ENCODE measurements at regions not wholly inside any gene's neighbourhood (a gene's known extent, or its start where the extent isn't known, plus 50 kb on each side); places are given as distances from the start of the nearest gene placed in this dataset.

- DNase-seq (ENCODE audit: low read depth) = no peak
Observed at GRCh38 chr9:20117482-20117881, 328.6 kb upstream of the SLC24A2 start.

DNA sequence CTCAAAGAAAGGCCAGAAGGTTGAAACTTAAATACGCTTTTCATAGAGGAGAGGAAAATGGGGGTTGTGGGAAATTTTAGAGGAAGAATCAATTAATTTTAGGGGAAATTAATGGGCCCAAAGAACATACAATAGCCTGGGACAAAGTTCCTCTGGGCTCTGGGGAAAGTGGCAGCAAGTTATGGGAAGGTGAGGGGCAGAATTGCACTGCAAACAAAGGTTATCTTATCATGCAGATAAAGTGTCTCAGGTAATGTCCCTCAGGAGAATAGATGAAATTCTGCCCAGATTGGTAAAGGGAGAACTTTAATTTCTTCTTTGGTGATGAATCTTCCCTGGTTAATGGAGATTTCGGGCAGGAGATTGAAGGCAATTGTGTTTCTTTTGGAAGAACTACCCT, 326.1 kb upstream of the SLC24A2 start:
- DNase-seq (ENCODE audit: low read depth) = no peak

- DNase-seq (ENCODE audit: low read depth) = no peak
Observed at GRCh38 chr9:20112205-20112783, 323.5 kb upstream of the SLC24A2 start.

- DNase-seq (ENCODE audit: low read depth) = no peak
Observed at GRCh38 chr9:20111173-20111843, 322.5 kb upstream of the SLC24A2 start.

- no peak for DNase-seq (ENCODE audit: low read depth)
Observed at GRCh38 chr9:20095430-20096092, 306.7 kb upstream of the SLC24A2 start.

- no peak for DNase-seq (ENCODE audit: low read depth)
Observed at GRCh38 chr9:20092561-20092960, 303.7 kb upstream of the SLC24A2 start.

- DNase-seq (ENCODE audit: low read depth) = no peak
Observed at GRCh38 chr9:20087481-20087880, 298.6 kb upstream of the SLC24A2 start.

GRCh38 chr9:20085842-20086241, 297.0 kb upstream of the SLC24A2 start:
- no peak for DNase-seq (ENCODE audit: low read depth)

- no peak for DNase-seq (ENCODE audit: low read depth)
Observed at GRCh38 chr9:20084125-20084524, 295.3 kb upstream of the SLC24A2 start.

DNA sequence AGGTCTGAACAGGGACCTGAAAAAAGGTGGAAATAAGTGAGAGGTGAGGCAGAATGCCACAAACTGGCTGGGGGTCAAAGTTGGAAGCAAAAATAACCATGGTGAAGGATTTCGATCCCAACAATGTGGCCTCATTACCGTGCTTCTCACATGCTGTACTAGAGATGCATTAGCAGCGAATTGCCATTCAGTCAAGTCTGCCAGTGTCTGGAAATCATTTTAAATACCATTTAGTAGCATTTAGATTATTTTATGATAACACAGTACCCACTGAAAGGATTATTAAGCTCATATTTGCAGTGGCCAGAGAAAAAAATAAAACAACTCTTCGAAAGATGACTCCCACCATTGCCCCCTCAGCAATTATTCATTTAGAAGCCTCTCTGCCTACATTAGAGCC, 294.6 kb upstream of the SLC24A2 start:
- no peak for DNase-seq (ENCODE audit: low read depth)

DNA sequence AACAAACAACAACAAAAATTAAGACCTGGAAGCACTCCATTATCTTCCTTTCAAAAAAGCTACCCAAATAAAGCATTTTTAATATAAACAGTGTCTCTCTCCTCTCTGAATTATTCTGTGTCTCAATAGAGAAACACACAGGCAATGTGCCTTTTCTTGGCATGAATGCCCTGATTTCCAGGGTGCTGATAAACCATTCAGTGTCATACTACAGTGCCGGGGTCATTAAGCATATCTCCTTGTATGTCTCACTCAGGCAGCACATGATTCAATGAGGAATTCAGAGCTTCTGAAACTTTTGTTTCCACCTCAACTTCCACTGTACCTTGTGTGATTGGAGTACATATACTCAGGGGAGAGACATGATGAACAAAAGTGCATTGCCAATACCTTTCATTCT, 294.0 kb upstream of the SLC24A2 start:
- no peak for DNase-seq (ENCODE audit: low read depth)

DNA sequence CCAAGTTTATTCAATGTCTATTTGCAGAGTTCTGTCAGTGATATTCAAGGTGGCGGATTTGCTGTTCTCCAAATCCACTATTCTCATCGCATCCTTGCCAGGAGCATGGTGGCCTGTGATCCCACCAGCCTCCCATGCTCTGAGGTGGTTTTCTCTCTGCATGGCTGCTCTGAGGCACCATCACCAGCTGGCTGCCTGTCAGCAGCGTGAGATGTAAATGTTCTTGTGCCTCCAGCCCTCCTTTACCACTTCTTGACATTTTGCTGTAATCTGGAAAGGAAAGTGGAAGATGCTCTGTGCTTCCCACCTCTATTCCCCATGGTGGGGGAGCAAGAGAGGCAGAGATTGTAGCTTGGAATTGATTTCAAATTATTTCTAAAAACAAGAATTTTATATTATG, 293.6 kb upstream of the SLC24A2 start:
- no peak for DNase-seq (ENCODE audit: low read depth)

DNA sequence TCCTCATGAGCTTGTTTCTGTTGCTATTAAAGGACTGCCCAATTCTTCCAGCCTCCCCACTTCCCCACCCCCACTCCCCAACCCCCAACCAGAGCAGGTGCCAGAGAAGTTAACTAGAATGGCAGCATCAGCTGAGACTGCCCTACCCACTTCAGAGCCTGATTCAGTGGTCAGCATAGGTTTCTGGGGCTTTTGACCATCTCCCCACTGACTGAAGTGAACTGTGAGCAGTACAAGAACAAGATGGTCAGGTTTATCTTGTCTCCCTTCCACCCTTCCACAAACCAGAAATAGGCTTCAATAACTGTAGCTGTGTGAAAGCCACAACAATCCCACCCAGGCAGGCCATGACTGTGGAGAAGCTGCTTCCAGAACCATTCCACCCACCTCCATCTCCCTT, 289.4 kb upstream of the SLC24A2 start:
- no peak for DNase-seq (ENCODE audit: low read depth)

DNA sequence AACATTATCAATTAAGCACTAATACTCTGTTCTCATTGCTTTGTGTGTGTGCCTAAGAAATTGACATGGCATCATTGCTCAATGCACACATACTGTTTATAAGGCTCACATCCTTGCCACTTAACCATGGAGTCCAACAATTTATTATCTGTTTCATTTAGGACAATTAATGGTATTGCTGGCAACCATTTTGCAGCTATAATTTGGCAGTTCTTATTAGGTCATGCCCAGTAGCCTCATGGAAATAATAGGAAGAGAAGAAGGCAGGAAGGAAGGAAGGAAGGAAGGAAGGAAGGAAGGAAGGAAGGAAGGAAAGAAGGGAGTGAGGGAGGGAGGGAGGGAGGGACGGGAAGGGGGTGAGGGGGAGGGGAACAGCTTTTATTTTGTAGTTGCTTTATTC, 285.5 kb upstream of the SLC24A2 start:
- no peak for DNase-seq (ENCODE audit: low read depth)

DNA sequence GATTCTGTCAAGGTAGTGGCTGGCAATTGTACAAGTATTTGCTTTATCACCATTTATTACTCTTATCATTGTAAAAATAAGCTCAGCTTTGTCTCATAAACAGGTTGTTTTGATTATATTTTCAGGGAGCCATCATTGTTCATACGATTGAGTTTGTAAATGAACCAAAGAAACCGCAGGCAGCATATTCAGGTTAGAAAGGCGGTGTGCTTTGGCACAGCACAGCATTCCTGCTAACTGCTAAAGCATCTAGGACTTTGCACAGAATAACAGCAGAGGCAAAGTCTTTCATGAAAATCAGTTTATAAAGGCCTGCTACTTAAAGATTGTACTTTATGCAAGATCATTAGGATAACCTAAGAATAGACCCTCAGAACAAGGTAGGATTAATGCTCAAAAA, 281.5 kb upstream of the SLC24A2 start:
- DNase-seq (ENCODE audit: low read depth) = no peak

DNA sequence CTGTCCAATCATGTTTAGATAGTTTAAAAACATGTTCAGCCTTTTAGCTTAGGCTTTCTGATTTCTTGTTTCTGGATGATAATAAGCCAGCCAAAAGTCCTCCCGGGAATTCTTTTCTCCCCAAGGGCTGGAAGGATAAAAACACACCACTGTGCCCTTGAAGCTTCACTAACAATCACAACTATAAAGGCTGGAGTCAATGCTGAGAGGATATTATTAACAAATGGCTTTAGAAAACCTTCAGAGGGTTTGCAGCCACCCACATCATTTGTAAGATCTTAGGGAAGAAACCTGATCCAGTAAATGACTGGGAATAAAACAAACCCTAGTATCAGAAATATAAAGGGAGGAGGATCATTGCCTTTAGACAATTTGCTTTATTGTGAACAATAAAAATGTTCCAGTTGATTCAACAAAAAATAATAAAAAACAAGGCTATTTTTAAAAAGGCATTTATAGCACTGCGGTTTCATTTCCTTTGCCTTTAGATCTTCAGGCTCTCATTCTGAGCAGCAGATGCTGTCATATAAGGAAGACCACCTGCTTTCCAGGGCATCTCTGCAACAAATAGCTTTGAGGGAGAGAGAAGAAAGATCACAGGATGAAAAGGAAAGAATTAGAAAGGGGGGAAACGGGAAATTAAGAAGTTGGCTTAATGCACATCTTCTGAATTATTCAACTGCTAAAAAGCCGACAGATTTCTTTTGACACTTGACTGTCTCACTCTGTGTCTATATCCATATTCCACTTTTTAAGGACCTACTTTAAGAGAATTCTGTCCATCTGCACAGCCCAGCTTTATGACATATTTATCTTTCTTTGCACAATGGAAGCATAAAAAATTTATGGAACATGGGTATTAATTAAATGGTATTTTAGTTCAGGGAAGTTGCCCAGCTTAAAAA, 277.2 kb upstream of the SLC24A2 start:
- DNase-seq (ENCODE audit: low read depth) = no peak

DNA sequence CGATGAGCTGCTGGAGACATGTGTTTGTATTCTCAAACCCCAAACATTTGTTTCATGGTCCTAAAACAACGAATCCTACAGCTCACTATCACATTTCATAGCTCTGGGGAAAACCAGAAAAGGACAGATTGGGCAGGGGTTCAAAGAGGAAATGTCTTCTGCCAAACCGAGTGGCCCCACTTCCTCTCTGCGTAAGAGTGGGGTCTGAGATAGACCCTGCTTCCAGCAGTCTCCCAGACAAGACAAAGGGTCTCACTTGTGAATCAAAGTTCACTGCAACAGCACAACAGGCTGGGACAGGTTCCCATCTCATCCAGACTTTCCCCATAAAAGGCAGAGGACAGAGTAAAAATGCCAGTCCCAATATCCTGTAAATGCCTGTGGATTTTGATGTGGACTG, 276.2 kb upstream of the SLC24A2 start:
- no peak for DNase-seq (ENCODE audit: low read depth)

DNA sequence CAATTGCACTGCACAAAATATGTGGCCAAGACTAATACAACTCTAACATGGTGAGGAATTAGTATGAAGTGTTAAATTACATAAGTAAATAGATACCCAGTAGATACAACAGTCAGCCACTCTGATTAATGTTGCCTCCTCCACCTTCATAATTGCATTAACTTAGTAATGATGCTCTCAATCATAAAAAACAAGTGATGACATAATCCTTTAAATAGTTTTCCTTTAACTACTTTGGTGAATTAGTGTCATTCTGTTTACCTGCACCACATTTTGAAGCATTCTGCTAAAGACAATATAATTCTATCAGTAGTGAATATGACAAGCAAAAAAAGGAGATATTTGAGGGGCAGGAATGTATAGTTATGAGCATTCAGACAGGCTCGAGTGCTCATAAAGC, 265.9 kb upstream of the SLC24A2 start:
- no peak for DNase-seq (ENCODE audit: low read depth)

DNA sequence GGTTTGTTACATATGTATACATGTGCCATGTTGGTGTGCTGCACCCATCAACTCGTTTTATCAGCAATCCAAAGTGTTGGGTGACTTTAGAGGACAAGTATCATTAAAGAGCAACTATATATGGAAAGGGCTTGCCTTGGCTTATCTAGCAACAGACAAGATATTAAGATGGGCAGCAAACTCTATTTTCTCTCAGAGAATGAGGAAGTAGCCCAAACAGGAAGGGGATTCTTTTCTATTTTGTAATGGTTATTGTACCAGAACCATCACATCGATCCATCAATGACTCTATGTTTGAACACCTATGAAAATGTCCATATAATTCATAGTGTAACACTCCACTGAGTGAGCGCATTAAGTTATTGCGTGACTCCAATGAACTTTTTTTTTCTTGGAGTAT, 260.1 kb upstream of the SLC24A2 start:
- no peak for DNase-seq (ENCODE audit: low read depth)

- DNase-seq (ENCODE audit: low read depth) = no peak
Observed at GRCh38 chr9:20048437-20048836, 259.6 kb upstream of the SLC24A2 start.

GRCh38 chr9:20044686-20045085, 255.8 kb upstream of the SLC24A2 start:
- no peak for DNase-seq (ENCODE audit: low read depth)

GRCh38 chr9:20043461-20043860, 254.6 kb upstream of the SLC24A2 start:
- no peak for DNase-seq (ENCODE audit: low read depth)

- no peak for DNase-seq (ENCODE audit: low read depth)
Observed at GRCh38 chr9:20043035-20043434, 254.2 kb upstream of the SLC24A2 start.
